GM12873 (cell line): ENCODE measurements at regions not wholly inside any gene's neighbourhood (a gene's known extent, or its start where the extent isn't known, plus 50 kb on each side); places are given as distances from the start of the nearest gene placed in this dataset.

Source experiments
- CTCF ChIP-seq: IDR thresholded peaks from 2 replicates; pipeline ENCODE4 v1.5.1; 2012; ENCODE audit warnings: low read depth, mild to moderate bottlenecking, moderate library complexity, low read length, control low read depth; ENCODE audit not compliant: insufficient read depth; ENCODE audit errors: missing control alignments

- peak; percentile 84 for TF ChIP-seq CTCF
These were observed 550.5 kb upstream of the MARCKS start for GRCh38 chr6:113306552-113307145.

DNA sequence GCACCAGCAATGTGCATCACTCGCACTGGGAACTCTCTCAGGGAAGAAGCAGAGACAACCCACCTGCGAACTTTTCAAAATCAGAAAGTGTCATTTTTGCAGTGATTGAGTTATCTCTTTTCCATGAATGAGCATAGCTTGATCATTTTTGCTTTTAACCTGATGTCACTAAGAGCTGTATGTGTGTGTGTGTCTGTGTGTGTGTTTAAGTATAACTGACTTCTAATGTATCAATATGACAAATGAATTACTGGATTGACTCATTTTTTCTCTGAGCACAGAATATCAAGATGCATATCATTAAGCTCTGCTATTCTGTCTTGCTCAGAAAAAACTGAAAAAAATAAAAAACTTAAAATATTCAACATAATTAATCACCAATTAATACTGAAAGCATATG, 548.9 kb upstream of the MARCKS start:
- TF ChIP-seq CTCF, result no peak

DNA sequence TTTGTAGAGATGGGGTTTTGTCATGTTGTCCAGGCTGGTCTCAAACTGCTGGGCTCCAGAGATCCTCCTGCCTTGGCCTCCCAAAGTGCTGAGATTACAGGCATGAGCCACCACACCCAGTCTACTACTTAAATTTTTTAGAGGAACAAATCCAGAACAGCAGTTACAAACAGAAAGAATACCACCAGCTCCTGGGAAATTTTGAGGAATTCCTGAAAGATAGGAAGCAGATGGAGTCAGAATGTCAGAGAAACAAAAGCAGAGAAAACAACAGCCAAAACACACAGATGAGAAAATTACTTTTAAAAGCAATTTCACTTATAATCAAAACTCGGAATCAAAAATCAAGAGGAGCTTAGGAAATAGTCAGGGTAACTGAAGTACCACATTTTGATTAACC, 543.3 kb upstream of the MARCKS start:
- no peak for TF ChIP-seq CTCF

GRCh38 chr6:113315165-113315564, 542.0 kb upstream of the MARCKS start:
- no peak for TF ChIP-seq CTCF

- TF ChIP-seq CTCF, result no peak
These were observed 541.3 kb upstream of the MARCKS start for GRCh38 chr6:113315879-113316278.

GRCh38 chr6:113317442-113317841, 539.7 kb upstream of the MARCKS start:
- no peak for TF ChIP-seq CTCF

GRCh38 chr6:113317891-113318574, 539.1 kb upstream of the MARCKS start:
- TF ChIP-seq CTCF, result no peak
